ENCODE measurements at regions not wholly inside any gene's neighbourhood (a gene's known extent, or its start where the extent isn't known, plus 50 kb on each side); places are given as distances from the start of the nearest gene placed in this dataset.

- no peak for TF ChIP-seq CTCF (IDR thresholded peaks at IDR 0.05; ENCODE audit: control extremely low read depth, extremely low read depth, low read depth, missing control alignments)
- POLR2A ChIA-PET, result no interaction called here
- CTCF ChIA-PET, result interaction anchor here (0.8 to 1.3 kb wide), 2 partner anchors 9 to 32 kb away, joined by 3 to 4 read pairs; no protein-coding TSS in a partner anchor
- DNase-seq (ENCODE audit: extremely low spot score), result no peak
These were observed 632.6 kb downstream of the PTPRU start for GRCh38 chr1:29868944-29869343.

GRCh38 chr1:29868096-29868495 lies 631.8 kb downstream of the PTPRU start:
- ChIA-PET CTCF (interaction anchor here (1.3 kb wide), 1 partner anchor 9 kb away, joined by 4 read pairs; no protein-coding TSS in a partner anchor), POLR2A (no interaction called here)
- TF ChIP-seq CTCF (IDR thresholded peaks at IDR 0.05; ENCODE audit: control extremely low read depth, extremely low read depth, low read depth, missing control alignments), result no peak
- DNase-seq (ENCODE audit: extremely low spot score), result no peak

GRCh38 chr1:29865051-29865450 lies 628.7 kb downstream of the PTPRU start:
- POLR2A ChIA-PET, result no interaction called here
- DNase-seq (ENCODE audit: extremely low spot score), result no peak
- no peak for TF ChIP-seq CTCF (IDR thresholded peaks at IDR 0.05; ENCODE audit: control extremely low read depth, extremely low read depth, low read depth, missing control alignments)
- CTCF ChIA-PET, result no interaction called here

- ChIA-PET CTCF (no interaction called here), POLR2A (no interaction called here)
- DNase-seq (ENCODE audit: extremely low spot score), result no peak
- no peak for TF ChIP-seq CTCF (IDR thresholded peaks at IDR 0.05; ENCODE audit: control extremely low read depth, extremely low read depth, low read depth, missing control alignments)
These were observed 628.2 kb downstream of the PTPRU start for GRCh38 chr1:29864431-29865022.

GRCh38 chr1:29861922-29862321 lies 625.6 kb downstream of the PTPRU start:
- ChIA-PET POLR2A (no interaction called here), CTCF (interaction anchor here (1.3 kb wide), 1 partner anchor 16 kb away, joined by 3 read pairs; no protein-coding TSS in a partner anchor)
- TF ChIP-seq CTCF (IDR thresholded peaks at IDR 0.05; ENCODE audit: control extremely low read depth, extremely low read depth, low read depth, missing control alignments), result no peak
- no peak for DNase-seq (ENCODE audit: extremely low spot score)

- no peak for TF ChIP-seq CTCF (IDR thresholded peaks at IDR 0.05; ENCODE audit: control extremely low read depth, extremely low read depth, low read depth, missing control alignments)
- POLR2A ChIA-PET, result no interaction called here
- DNase-seq (ENCODE audit: extremely low spot score), result no peak
- CTCF ChIA-PET, result no interaction called here
These were observed 625.1 kb downstream of the PTPRU start for GRCh38 chr1:29861446-29861845.

Data from GM10248 (cell line).